Left ventricle myocardium inferior (tissue), 1 donor: ENCODE measurements at regions not wholly inside any gene's neighbourhood (a gene's known extent, or its start where the extent isn't known, plus 50 kb on each side); places are given as distances from the start of the nearest gene placed in this dataset.

Experiments
- DNase-seq: peaks from one replicate; pipeline ENCODE4 v3.0.0-alpha.2; 2020
- H3K27ac ChIP-seq: fragments of 200-600 bp; replicated peaks from 2 replicates; pipeline ENCODE4 v1.8.0; 2021
- H3K27me3 ChIP-seq: fragments of 200-600 bp; 2 replicates; pipeline ENCODE4 v1.8.0; 2021; ENCODE audit warnings: low read depth
- H3K36me3 ChIP-seq: fragments of 200-600 bp; 2 replicates; pipeline ENCODE4 v1.8.0; 2021
- H3K4me1 ChIP-seq: fragments of 200-600 bp; 2 replicates; pipeline ENCODE4 v1.8.0; 2021
- H3K4me3 ChIP-seq: fragments of 200-600 bp; 2 replicates; pipeline ENCODE4 v1.8.0; 2021; ENCODE audit warnings: mild to moderate bottlenecking, moderate library complexity
- H3K9me3 ChIP-seq: fragments of 200-600 bp; replicated peaks from 2 replicates; pipeline ENCODE4 v1.8.0; 2021
- intact Hi-C: fragments of 100-400 bp; cut with micrococcal nuclease; formaldehyde crosslinking; loops from one replicate; pipeline ENCODE4 v1.11.0; 2022
- TF ChIP-seq, protein P1 (sequence below): fragments of 200-600 bp; IDR thresholded peaks from 2 replicates; pipeline ENCODE4 v1.8.0; 2021; ENCODE audit warnings: antibody characterized with exemption, mild to moderate bottlenecking, borderline replicate concordance
- donor health status: DM: no; HTN: yes; CAD: no; lungs with severe emphysema.

- intact Hi-C loops: no loop called here
- H3K27me3 ChIP-seq: peaks cover 91% of the 10 kb centered on the region
- TF ChIP-seq, protein P1, sequence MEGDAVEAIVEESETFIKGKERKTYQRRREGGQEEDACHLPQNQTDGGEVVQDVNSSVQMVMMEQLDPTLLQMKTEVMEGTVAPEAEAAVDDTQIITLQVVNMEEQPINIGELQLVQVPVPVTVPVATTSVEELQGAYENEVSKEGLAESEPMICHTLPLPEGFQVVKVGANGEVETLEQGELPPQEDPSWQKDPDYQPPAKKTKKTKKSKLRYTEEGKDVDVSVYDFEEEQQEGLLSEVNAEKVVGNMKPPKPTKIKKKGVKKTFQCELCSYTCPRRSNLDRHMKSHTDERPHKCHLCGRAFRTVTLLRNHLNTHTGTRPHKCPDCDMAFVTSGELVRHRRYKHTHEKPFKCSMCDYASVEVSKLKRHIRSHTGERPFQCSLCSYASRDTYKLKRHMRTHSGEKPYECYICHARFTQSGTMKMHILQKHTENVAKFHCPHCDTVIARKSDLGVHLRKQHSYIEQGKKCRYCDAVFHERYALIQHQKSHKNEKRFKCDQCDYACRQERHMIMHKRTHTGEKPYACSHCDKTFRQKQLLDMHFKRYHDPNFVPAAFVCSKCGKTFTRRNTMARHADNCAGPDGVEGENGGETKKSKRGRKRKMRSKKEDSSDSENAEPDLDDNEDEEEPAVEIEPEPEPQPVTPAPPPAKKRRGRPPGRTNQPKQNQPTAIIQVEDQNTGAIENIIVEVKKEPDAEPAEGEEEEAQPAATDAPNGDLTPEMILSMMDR: no peak
- no peak for DNase-seq
- no peak overlapping the region for H3K27ac ChIP-seq
- H3K36me3 ChIP-seq: no peaks in the 10 kb centered on the region
- no peaks in the 10 kb centered on the region for H3K9me3 ChIP-seq
- H3K4me3 ChIP-seq: no peak overlapping the region
- H3K4me1 ChIP-seq: no peaks in the 10 kb centered on the region
These were observed 249.1 kb downstream of the C16orf95 start for GRCh38 chr16:87067836-87068761.

DNA sequence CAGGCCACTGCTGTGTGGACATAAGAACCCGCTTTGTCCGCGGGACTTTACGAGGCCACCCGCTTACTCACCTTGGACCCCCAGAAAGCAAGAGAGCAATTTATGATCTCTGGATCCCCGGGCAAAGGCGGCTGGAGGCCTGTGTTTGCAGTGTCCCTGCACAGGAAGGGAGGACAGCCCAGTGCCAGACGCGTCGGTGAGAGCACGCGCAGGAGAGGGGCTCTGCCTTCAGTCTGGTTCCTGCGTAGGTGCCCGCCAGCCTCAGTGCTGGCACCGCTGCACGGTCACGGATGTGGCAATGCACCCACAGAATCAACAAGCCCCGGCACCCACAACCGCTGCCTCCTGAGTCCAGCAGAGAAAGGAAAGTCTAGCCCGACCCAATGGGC lies 248.4 kb downstream of the C16orf95 start:
- Histone ChIP-seq H3K27me3 (peaks cover 85% of the 10 kb centered on the region), H3K27ac (no peak overlapping the region), H3K36me3 (no peaks in the 10 kb centered on the region), H3K4me1 (no peaks in the 10 kb centered on the region), H3K4me3 (no peak overlapping the region), H3K9me3 (no peaks in the 10 kb centered on the region)
- intact Hi-C loops: no loop called here
- DNase-seq: no peak
- TF ChIP-seq, protein P1: no peak

DNA sequence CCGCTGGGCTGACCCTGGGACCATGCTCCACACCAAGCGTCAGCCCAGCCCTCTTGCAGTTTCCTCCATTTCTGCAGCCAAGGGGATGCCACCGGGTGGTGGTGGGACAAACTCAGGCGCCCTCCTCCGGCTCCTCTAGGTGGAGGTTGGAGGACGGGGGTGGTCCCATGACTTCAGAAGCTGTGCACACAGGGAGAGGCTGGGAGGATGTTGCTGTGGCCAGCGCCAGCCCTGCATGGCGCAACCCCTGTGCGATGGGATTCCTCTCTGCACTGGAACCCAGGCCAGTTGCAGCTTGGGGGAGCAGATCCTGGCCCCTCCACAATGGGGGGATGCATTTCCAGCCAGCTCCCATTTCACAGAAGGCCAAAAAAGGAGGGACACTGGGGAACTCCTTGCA lies 246.5 kb downstream of the C16orf95 start:
- TF ChIP-seq, protein P1: no peak
- Histone ChIP-seq H3K4me3 (no peak overlapping the region), H3K9me3 (no peaks in the 10 kb centered on the region), H3K36me3 (no peaks in the 10 kb centered on the region), H3K27ac (no peak overlapping the region), H3K4me1 (no peaks in the 10 kb centered on the region), H3K27me3 (peaks cover 85% of the 10 kb centered on the region)
- no peak for DNase-seq
- intact Hi-C loops: no loop called here

GRCh38 chr16:87072101-87072500 lies 245.1 kb downstream of the C16orf95 start:
- H3K4me3 ChIP-seq: no peak overlapping the region
- no peaks in the 10 kb centered on the region for H3K36me3 ChIP-seq
- TF ChIP-seq, protein P1: no peak
- no peaks in the 10 kb centered on the region for H3K4me1 ChIP-seq
- no peaks in the 10 kb centered on the region for H3K9me3 ChIP-seq
- intact Hi-C loops: no loop called here
- DNase-seq: no peak
- peaks cover 85% of the 10 kb centered on the region for H3K27me3 ChIP-seq
- H3K27ac ChIP-seq: no peak overlapping the region

- intact Hi-C loops: no loop called here
- Histone ChIP-seq H3K27me3 (peaks cover 67% of the 10 kb centered on the region), H3K9me3 (peaks cover 7% of the 10 kb centered on the region), H3K36me3 (no peaks in the 10 kb centered on the region), H3K4me1 (no peaks in the 10 kb centered on the region), H3K4me3 (no peak overlapping the region), H3K27ac (no peak overlapping the region)
- DNase-seq: no peak
- TF ChIP-seq, protein P1: no peak
These were observed 242.4 kb downstream of the C16orf95 start for GRCh38 chr16:87074641-87075318.
